ENCODE measurements at regions not wholly inside any gene's neighbourhood (a gene's known extent, or its start where the extent isn't known, plus 50 kb on each side); places are given as distances from the start of the nearest gene placed in this dataset.

DNA sequence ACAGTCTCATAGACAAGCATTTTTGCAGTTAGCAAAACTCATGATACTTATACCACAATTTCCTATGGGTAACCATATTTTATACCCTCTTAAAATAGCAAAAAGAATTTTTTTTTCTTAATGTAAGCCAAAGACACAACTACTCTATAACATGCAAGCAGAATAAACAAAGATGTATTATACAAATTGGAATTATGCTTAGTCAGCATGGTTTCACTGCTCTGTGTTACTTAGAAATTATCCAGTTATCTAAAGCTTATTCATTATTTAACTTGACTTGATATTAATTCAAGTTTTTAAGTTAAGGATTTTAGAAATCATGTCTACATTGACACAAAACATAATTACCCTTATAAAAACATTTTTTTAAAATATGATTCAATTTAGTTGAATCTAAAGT is 449.8 kb upstream of the CDH2 start:
- no peak for DNase-seq (ENCODE audit: low spot score)

DNA sequence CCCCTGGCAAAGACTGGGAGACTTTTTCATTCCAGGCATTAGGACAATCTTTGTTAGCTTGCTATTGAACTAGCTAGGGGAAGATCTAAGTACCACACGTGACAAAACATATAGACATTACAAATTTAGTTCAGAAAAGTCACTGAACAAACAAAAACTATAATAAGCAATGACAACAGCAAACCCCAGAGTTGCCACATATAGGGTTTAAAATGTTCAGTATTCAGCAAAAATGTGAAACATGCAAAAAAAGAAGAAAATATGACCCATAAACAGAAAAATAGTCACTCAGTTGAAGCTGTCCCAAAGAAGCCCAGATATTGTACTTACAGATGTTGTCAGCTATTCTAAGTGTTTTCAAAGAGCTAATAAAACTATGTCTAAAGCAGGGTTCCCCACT is 431.1 kb upstream of the CDH2 start:
- DNase-seq (ENCODE audit: low spot score), result no peak

DNA sequence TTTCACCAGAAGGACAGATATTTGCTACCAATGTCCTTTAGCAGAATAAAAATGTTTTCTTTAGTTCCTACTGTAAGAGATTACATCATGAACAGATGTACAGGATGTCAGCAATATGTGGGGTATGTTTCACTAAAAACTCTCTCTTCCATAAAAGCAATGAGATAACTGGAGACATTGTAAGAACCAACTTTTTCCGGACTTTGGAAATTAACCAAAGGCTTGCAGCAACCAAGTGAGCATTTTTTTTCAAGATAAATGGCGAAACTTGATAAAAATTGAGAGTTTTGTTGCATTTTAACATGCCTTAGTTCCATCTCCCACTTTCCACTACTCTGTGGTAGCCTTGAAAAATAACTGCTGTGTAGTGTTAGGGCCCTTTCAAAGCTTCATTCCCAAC is 429.8 kb upstream of the CDH2 start:
- DNase-seq (ENCODE audit: low spot score), result no peak

- no peak for DNase-seq (ENCODE audit: low spot score)
These were observed 425.5 kb upstream of the CDH2 start for GRCh38 chr18:28602391-28602790.

DNA sequence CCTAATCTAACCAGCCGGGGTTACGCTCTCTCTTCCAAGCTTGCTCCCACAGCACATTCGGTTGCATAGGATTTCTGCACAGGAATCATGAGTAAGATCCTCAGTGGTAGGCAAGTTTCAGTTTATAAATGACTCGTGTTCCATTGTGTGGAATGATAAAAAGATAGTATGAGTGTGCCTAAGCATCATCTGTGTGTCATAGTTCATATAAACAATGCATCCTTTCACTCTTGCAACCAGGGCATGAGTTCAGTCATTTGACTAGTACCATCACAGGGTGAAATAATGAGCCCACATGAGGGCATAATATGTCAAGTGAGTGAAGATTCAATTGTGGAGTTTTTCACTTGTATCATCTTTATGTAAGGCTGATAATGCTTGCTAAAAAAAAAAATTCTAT is 417.1 kb upstream of the CDH2 start:
- peak; percentile 64 for DNase-seq (ENCODE audit: low spot score)

DNA sequence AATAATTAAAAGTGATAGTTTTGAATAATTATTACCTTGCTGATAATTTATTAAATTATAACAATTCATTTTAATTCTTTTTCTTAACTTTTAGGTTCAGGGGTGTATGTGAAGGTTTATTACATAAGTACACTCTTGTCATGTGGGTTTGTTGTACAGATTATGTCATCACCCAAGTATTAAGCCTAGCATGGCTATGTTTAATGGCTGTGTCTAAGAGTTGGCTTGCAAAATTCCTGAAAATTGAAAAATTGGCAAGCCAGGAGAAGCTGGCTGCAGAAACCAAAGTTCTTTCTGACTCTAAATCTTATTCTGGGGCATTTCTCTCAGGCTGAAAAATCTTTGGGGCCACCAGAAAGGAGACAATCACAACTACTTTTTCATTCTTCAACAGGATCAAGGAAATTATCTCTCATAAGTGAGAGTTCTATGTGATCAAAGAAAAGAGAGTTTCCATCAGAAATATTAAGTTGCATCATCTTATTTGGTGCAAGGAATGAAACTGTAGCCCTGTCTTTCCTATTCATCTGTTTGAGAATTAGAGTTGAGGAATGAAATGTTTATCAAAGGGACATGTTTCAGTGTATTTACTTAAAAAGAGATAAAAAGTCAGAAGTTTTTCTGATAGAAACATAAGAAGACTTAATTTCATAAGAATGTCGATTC is 412.1 kb upstream of the CDH2 start:
- peak; percentile 1 for DNase-seq (ENCODE audit: low spot score)

DNA sequence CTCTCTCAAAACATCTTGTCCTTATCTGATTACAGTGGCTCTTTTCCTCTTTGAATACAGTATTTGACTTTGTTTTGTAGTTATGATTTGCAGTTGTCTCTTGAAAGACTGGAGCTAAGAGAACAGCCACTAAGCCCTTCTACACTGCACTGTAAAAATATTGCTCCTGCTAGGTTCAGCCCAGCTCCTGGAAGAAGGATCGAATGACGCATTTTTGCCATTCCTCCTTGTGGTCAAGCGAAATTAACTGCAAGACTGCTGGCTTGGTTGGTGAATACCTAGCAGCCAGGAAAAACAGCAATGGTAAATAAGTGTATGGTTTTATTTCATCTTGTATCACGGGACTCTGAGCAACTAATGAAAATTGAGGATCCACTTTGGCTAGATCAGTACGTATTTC is 407.8 kb upstream of the CDH2 start:
- peak; percentile 61 for DNase-seq (ENCODE audit: low spot score)

- DNase-seq (ENCODE audit: low spot score), result no peak
These were observed 405.8 kb upstream of the CDH2 start for GRCh38 chr18:28582724-28583123.

DNA sequence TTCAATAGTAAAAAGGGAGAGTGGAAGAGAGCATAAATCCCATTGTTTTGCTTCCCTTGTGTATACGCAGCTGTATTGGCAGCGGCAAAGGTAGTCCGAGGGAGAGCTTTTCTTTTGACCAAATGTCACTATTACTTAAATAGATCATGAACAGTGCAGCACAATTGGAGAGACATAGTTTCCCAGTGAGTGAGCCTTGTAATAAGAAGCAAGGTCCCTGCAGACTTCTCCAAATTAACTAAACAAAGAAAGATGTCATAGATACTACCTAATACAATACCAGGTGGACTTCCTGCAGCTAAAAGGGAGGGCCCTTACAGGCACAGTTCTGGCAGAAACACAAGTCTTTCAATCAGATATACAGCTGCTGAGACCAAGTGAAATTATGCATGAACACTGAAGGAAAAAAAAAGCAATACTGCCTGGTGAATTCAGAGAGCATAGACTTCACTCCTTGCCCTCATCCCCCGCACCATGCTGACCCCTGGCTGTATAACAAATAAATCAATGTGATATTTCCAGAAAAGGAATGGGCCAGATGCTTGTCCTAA is 404.7 kb upstream of the CDH2 start:
- DNase-seq (ENCODE audit: low spot score), result no peak

- DNase-seq (ENCODE audit: low spot score), result no peak
These were observed 400.0 kb upstream of the CDH2 start for GRCh38 chr18:28576941-28577340.

DNA sequence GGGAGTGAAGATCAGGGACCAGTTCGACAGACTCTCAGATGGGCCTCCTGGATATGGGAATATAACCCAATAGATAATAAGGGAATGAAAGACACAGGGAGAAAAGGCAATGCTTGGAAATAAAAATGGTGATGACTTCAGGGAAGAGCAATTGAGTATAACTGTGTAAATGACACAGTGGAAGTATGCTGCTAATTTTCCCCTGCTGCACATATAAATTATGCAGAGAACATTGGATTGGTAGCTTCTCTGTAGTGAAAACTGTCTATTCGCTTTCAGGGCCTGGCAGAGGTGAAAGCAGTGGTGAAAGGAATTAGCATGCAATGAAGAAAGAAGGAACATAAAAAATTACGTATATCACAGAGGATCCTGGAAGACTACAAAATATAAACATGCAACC is 398.2 kb upstream of the CDH2 start:
- DNase-seq (ENCODE audit: low spot score), result no peak

- DNase-seq (ENCODE audit: low spot score), result no peak
These were observed 397.2 kb upstream of the CDH2 start for GRCh38 chr18:28574175-28574574.

DNA sequence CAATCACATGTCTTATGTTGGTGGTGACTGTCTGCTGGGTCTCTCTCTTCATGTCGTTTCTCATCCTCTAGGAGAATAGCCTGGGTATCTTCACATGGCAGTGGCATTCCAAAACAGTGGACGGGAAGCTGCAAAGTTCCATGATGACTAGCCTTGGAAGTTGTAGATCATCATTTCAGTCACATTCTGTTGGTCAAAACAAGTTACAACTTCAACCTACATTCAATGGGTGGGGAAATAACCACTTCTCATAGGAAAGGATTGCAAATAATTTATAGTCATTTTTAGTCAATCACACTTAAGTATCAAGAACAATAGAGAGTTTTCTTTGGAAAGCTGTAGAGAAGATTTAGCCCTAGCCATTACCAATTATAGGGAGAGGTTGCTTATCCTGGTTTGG is 395.0 kb upstream of the CDH2 start:
- DNase-seq (ENCODE audit: low spot score), result no peak

DNA sequence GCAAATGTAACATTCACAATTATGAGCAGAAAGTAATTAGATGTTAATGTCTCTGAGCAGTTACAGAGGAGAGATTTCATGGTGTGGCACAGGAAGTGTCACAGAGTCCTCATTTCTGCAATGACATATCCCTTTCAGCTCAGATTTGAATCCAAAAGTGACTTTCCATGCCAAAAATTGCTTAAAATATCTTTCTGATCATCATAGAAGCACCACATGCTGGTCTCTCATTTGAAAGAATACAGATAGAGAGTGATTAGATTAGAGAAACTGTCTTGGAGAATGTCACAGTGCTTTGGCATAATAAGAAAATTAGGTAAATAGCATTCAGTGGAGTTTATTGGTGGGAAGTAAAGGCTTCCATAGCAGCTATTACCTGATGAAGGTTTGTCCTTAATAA is 383.4 kb upstream of the CDH2 start:
- no peak for DNase-seq (ENCODE audit: low spot score)

DNA sequence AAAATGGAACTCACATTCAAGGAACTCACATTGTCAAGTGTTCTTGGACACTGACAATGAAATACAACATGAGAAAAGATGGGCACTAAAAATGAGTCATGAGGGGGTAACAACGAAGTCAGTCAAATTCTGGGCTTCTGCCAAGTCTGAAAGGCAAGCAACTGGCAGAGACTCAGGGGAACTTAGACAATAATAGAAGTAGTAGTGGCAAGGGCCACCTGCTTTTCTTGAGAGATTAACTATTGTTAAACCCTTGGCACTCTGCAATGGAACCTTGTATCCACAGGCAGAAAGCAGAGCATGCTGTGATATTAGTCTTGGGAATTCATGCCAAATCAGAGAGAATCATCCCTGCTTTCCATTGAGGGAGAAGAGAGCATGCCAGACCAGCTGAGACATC is 382.6 kb upstream of the CDH2 start:
- DNase-seq (ENCODE audit: low spot score), result no peak

DNA sequence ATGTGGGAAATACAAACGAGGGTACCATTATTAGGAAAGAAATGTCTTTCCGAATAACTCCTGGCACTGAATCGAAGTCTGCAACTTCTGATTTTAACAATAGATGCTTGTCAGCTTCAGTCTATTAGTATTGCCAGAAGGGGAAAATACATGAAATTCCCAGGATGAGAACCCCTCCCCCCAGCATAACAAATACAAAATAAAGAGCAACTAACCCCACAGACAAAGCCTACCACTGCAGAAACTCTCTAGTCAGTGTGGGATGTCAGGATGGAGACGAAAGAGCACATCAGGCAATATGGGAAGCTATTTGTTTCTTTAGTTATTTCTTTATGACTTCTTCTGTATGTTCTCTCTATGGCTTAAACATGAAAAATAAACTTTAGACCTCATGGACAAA is 365.0 kb upstream of the CDH2 start:
- no peak for DNase-seq (ENCODE audit: low spot score)

DNA sequence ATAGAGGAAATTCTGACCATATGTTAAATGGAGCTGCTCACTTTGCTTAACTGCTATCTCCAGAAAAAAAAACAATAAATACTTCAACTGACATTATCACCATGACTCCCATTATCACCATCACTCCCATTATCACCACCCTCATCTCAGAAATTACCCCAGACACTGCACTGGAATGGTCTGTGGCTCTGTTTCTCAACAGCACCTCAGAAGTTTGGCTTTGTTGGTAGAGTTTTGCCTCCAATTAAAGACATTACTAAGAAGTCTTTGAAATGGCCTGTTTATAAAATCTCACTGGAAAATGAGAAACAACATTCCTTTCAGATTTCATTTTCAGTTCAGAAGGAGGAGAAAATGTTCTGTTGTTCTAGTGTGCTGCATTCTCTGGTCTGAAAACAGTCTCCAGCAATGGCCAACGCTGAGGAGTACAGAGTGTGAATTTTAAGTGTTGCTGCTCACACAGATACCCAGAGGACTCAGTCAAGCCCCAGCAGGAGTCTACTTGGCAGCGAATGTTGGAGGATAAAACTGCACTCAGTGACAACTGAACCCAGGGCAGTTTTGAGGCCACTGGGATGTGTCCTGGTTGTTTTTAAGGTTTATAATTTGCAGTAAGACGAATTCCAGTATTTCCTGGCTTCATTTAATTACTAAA is 364.5 kb upstream of the CDH2 start:
- DNase-seq (ENCODE audit: low spot score), result no peak

GRCh38 chr18:28529644-28530043 is 352.7 kb upstream of the CDH2 start:
- DNase-seq (ENCODE audit: low spot score), result no peak

- no peak for DNase-seq (ENCODE audit: low spot score)
These were observed 349.3 kb upstream of the CDH2 start for GRCh38 chr18:28526196-28526595.

DNA sequence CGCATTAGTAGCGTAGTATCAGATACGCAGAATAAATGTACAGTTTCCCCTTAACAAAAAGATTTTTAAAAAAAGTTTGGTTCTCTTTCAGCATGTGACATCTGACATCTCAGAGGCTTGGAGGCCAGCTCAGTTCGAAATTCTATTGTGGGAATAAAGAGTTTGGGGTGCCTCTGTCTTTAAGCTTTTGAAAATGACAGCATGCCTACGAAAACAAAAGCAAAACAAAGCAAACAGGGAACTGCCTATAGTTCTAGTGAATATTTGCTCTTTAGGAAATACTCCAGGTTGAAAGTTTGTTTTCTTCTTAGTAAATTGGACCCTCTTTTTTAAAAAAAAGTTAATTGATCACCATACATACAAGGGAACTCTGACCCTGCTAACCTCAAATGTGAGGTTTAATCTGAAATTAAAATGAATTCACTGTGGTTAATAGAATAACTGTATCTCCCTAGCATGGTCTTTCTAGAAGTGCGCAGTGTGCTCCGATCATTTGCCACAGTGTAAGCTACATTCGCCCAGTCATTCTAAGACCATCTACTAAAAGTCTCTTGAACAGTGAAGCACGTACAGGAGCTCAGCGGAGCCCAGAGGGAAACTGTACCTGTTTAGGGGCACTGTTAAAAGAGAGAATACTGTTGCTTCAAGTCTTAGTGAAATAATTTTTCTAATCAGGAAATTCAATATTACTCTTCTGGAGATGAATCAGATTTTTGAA is 347.0 kb upstream of the CDH2 start:
- no peak for DNase-seq (ENCODE audit: low spot score)

GRCh38 chr18:28522236-28522635 is 345.3 kb upstream of the CDH2 start:
- DNase-seq (ENCODE audit: low spot score), result no peak

- no peak for DNase-seq (ENCODE audit: low spot score)
These were observed 343.1 kb upstream of the CDH2 start for GRCh38 chr18:28519997-28520396.

- no peak for DNase-seq (ENCODE audit: low spot score)
These were observed 337.8 kb upstream of the CDH2 start for GRCh38 chr18:28514699-28515098.

Data from kidney tubule cell (primary cell).